GM12865 (cell line): ENCODE measurements at regions not wholly inside any gene's neighbourhood (a gene's known extent, or its start where the extent isn't known, plus 50 kb on each side); places are given as distances from the start of the nearest gene placed in this dataset.
"Not testable (repeated sequence)": the region's sequence is repeated elsewhere in the genome, so short reads cannot be mapped to it uniquely, and the experiment has no call there.

ENCODE experiments used
- DNase-seq: peaks from one replicate; pipeline ENCODE4 v3.0.0; 2010; ENCODE audit warnings: low read depth
- H3K4me3 ChIP-seq: 2 replicates; pipeline ENCODE4 v1.5.1; 2011; ENCODE audit warnings: mild to moderate bottlenecking, low read depth, low read length, control low read depth
- TF ChIP-seq, protein P1 (sequence below): IDR thresholded peaks from 2 replicates; pipeline ENCODE4 v1.5.1; 2011; ENCODE audit warnings: low read length, control low read depth, low read depth, inconsistent platforms; ENCODE audit not compliant: insufficient read depth; ENCODE audit errors: missing control alignments

DNA sequence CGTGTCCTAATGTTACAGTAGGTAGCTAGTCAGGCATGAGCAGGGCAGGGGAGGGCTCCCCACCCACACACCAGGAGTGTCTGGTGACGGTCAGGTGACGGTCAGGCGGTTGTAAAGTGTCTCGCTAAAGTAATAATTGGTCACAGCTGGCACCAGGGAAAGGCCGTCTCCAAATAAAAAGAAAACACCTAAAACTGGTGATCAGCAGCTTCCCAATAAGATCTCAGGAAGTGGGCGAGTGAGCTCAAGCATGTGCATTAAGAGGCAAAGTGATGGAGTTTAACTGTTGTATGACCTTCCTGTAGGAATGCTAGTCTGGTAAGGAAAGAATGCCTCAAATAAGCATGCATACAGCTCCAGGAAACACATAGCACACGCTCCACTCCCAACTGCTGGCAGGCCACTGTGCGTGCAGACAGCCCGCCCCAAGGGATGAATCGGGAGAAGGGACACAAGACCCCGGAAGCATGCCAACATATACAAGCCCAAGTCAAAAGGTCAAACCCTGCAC lies 177.1 kb downstream of the RNF144A start:
- no peak overlapping the region for H3K4me3 ChIP-seq
- DNase-seq: no peak
- TF ChIP-seq, protein P1, sequence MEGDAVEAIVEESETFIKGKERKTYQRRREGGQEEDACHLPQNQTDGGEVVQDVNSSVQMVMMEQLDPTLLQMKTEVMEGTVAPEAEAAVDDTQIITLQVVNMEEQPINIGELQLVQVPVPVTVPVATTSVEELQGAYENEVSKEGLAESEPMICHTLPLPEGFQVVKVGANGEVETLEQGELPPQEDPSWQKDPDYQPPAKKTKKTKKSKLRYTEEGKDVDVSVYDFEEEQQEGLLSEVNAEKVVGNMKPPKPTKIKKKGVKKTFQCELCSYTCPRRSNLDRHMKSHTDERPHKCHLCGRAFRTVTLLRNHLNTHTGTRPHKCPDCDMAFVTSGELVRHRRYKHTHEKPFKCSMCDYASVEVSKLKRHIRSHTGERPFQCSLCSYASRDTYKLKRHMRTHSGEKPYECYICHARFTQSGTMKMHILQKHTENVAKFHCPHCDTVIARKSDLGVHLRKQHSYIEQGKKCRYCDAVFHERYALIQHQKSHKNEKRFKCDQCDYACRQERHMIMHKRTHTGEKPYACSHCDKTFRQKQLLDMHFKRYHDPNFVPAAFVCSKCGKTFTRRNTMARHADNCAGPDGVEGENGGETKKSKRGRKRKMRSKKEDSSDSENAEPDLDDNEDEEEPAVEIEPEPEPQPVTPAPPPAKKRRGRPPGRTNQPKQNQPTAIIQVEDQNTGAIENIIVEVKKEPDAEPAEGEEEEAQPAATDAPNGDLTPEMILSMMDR: no peak

DNA sequence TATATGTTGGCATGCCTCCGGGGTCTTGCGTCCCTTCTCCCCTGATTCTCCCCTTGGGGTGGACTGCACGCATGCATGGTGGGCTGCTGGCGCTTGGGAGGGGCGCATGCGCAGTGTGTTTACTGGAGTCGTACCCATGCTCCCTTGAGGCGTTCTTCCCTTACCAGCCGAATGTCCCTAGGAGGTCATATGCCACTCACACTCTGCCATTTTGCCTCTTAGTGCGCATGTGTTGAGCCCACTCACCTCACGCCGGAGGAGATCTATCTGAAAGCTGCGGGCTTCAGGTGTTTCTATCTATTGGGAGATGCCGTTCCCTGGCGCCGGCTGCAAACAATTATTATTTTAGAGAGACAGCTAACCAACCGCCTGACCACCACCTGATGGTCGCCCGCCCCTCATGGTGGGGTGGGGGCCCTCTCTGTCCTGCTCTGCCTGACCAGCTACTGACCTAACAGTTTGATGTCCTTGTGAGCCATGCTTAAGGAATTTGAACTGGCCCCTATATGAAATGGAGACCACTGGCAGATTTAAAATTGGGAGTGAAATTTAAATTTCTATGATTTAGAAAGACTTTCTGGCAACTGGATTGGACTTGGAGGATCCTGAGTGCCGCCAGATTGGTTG lies 179.6 kb downstream of the RNF144A start:
- H3K4me3 ChIP-seq: no peak overlapping the region
- TF ChIP-seq, protein P1: no peak
- no peak for DNase-seq

DNA sequence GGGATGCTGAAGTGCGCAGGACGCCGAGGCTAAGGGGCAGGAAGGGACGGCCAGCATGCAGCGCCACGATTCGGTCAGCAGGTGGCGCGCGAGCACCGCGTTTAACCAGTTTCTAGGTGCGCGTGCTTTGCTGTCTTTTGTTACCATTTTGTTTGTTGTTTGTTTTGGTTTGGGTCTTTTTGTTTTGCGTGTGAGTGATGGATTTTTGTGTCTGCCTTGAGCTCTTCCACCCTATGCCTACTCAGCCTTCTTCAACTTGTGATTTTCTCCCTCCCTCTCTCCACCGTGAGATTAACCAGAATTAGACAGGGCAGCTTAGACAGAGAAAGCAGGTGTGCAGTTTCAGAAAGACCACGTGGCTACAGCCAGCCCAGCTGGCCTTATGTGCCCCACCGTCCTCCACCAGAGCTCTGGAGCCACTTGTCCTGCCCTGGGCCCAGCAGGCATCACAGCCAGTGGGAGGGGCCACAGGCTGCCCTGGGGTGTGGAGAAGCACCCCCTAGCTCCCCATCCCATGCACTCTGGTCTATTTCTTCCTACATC lies 180.2 kb downstream of the RNF144A start:
- H3K4me3 ChIP-seq: peak overlapping the region; percentile 45
- DNase-seq: peak; percentile 75
- TF ChIP-seq, protein P1: peak; percentile 98

DNA sequence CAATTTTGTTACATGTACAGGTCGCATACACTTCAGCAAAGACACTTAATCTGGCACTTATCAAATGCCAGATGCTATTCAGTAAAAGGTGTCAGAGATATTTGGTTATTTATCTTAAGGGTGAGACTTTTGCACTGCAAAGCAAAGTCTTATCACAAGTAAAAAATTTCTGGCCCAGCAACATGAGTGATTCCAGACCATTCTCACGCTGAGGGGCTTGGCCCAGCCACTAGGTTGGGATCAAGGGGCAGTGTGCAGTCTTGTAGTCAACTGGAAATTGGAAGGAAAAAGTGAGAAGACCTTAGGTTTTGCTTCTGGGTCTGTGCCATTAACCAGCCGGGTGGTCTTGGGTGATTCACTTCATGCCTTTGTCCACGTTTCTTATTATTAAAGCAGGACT lies 181.6 kb downstream of the RNF144A start:
- no peak for DNase-seq
- TF ChIP-seq, protein P1: no peak
- H3K4me3 ChIP-seq: no peak overlapping the region

DNA sequence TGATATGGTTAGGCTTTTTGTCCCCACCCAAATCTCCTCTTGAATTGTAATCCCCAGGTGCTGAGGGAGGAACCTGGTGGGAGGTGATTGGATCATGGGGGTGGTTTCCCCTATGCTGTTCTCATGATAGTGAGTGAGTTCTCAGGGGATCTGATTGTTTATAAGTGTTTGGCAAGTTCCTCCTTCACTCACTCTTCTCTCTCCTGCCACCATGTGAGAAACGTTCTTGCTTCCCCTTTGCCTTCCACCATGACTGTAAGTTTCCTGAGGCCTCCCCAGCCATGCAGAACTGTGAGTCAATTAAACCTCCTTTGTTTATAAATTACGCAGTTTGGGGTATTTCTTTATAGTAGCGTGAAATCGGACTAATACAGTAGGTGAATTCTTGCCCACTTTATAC lies 182.5 kb downstream of the RNF144A start:
- DNase-seq: not testable (repeated sequence)

DNA sequence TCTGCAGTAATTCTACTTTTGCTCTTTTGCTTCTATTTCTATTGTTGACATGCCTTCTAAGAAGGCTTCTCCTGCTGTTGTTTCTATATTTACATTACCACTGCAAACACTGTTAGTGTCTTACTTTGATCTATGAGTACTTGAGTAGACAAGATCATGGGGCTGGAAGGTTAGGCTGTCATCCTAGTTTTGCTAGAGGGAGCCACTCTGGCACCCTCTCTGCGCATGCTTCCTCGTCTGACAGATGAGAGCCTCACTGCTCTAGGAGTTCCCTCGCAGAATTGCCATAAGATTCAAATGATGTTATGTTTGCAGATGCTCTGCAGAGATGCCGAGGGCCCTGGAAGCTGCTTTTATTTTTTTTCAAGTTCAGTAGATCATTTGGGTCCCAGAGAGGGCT lies 185.6 kb downstream of the RNF144A start:
- TF ChIP-seq, protein P1: no peak

More for the DNA sequence above, 182.5 kb downstream of the RNF144A start:
- not testable (repeated sequence) for H3K4me3 ChIP-seq

DNA sequence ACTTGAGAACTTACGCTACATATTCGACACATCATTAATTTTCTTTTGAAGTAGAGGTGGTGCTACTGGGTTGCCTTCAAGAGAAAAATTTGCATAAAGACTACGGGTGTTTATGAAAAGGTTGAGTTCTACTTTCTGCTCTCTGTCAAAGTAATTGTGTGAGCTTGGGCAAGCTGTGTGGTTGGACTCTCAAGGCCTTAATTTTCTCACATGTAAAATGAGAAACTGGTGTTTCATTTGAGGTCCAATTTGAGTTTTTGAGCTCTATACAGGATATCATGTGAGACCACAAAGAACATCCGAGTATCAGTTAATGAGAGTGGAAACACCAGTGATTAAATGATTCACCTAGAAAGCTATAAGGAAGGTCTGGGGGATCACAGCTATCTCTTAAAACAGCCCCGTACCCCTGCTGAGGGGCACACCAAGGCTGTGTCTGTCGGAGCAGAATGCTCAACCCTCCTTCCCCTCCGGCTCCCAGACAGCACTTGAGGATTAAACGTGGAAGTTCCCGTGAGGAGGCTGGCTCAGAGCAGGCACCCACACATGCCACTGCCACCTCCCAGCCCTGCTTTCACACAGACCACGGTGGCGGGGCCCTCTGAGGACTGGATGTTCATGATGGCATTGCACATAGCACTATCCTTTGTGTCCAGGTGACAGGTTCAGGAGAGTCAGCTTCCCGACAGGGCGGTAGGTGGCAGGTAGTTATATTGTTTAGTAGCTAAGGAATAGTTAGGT lies 191.8 kb downstream of the RNF144A start:
- TF ChIP-seq, protein P1: no peak
- peak; percentile 56 for DNase-seq
- H3K4me3 ChIP-seq: no peak overlapping the region

More for the DNA sequence above, 185.6 kb downstream of the RNF144A start:
- no peak overlapping the region for H3K4me3 ChIP-seq
- DNase-seq: no peak
